Endodermal cell (in vitro differentiated cells): ENCODE measurements at regions not wholly inside any gene's neighbourhood (a gene's known extent, or its start where the extent isn't known, plus 50 kb on each side); places are given as distances from the start of the nearest gene placed in this dataset.
A peak's percentile ranks its signal among the peaks of the same experiment; 100 is the strongest.
"Not testable (repeated sequence)": the region's sequence is repeated elsewhere in the genome, so short reads cannot be mapped to it uniquely, and the experiment has no call there.

Experiments used
- DNase-seq: peaks from one replicate; pipeline ENCODE4 v3.0.0-alpha.2; 2017
- H3K27ac ChIP-seq: 2 replicates; pipeline ENCODE4 v1.5.1; 2013; ENCODE audit warnings: mild to moderate bottlenecking, low read depth, low read length, moderate library complexity
- H3K27me3 ChIP-seq: 2 replicates; pipeline ENCODE4 v1.6.1; 2013; ENCODE audit warnings: mild to moderate bottlenecking, low read length, moderate library complexity; ENCODE audit not compliant: insufficient read depth, control insufficient read depth, poor library complexity, severe bottlenecking
- H3K36me3 ChIP-seq: 2 replicates; pipeline ENCODE4 v1.7.0; 2013; ENCODE audit warnings: mild to moderate bottlenecking, low read length, moderate library complexity; ENCODE audit not compliant: control insufficient read depth, insufficient read depth
- H3K4me1 ChIP-seq: one replicate; pipeline ENCODE4 v1.7.0; 2013; ENCODE audit warnings: low read length; ENCODE audit not compliant: control insufficient read depth, insufficient read depth
- H3K4me3 ChIP-seq: 2 replicates; pipeline ENCODE4 v1.5.1; 2013; ENCODE audit warnings: mild to moderate bottlenecking, low read length, moderate library complexity
- H3K9ac ChIP-seq: 2 replicates; pipeline ENCODE4 v1.6.1; 2013; ENCODE audit warnings: mild to moderate bottlenecking, low read length, moderate library complexity; ENCODE audit not compliant: poor library complexity, severe bottlenecking; ENCODE audit errors: extremely low read depth
- H3K9me3 ChIP-seq: 2 replicates; pipeline ENCODE4 v1.6.1; 2013; ENCODE audit warnings: mild to moderate bottlenecking, low read length, moderate library complexity; ENCODE audit not compliant: control insufficient read depth
- H3K27ac Mint-ChIP-seq: 2 replicates; pipeline ENCODE4 v1.8.0; 2020; ENCODE audit warnings: mixed read lengths
- H3K27me3 Mint-ChIP-seq: 2 replicates; pipeline ENCODE4 v1.8.0; 2021; ENCODE audit warnings: mild to moderate bottlenecking, mixed read lengths; ENCODE audit not compliant: insufficient read depth
- H3K36me3 Mint-ChIP-seq: 2 replicates; pipeline ENCODE4 v1.8.0; 2020; ENCODE audit warnings: low read depth, mixed read lengths
- H3K4me1 Mint-ChIP-seq: 2 replicates; pipeline ENCODE4 v1.8.0; 2020; ENCODE audit warnings: mixed read lengths
- H3K4me3 Mint-ChIP-seq: 2 replicates; pipeline ENCODE4 v1.8.0; 2020; ENCODE audit warnings: mild to moderate bottlenecking, moderate library complexity, mixed read lengths
- H3K9me3 Mint-ChIP-seq: 2 replicates; pipeline ENCODE4 v1.8.0; 2020; ENCODE audit warnings: mild to moderate bottlenecking, mixed read lengths
- WGBS, 2 experiments: methylation state at CpG; one replicate each; pipeline versions ENCODE4 v1.1.5 to v1.1.7; 2013; ENCODE audit warnings: missing lambda C conversion rate in 2 of 2, mixed read lengths in 1 of 2; ENCODE audit not compliant: insufficient coverage in 1 of 2, insufficient read length in 1 of 2; 5-methylcytosine and 5-hydroxymethylcytosine counted together
- TF ChIP-seq, protein P1 (sequence below): fragments of 200-600 bp; sonication (generic); conservative IDR thresholded peaks from 2 replicates; pipeline ENCODE4 v1.5.0; 2021; ENCODE audit warnings: antibody characterized with exemption, mild to moderate bottlenecking

DNA sequence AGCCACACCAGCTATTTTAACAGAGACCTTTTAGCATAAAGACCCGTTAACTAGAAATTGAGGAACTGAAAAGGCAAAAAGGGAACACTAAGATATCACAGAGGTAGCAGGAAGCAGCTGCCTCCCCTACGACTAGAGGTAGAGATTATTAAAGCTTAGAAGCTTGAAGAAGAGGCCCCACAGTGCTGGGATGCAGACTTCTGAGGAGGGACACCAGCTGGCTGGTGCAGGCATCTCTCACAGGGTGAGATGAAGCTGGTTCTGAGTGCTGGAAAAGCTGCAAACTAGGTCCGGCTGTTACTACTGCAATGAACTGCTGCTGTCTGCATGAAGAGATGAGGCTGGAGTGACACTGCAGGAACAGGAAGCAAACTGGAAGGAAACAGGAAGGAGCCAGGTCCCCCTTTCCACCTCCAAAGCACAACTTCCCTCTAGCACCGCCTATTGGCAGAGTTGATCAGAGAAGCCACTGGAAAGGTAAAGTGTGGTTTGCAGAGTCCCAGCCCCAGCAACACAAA, 61.2 kb upstream of the MRPS9 start:
- DNase-seq, result peak; percentile 83
- H3K9me3 Mint-ChIP-seq, result peaks cover 1% of the 10 kb centered on the region
- TF ChIP-seq, protein P1, sequence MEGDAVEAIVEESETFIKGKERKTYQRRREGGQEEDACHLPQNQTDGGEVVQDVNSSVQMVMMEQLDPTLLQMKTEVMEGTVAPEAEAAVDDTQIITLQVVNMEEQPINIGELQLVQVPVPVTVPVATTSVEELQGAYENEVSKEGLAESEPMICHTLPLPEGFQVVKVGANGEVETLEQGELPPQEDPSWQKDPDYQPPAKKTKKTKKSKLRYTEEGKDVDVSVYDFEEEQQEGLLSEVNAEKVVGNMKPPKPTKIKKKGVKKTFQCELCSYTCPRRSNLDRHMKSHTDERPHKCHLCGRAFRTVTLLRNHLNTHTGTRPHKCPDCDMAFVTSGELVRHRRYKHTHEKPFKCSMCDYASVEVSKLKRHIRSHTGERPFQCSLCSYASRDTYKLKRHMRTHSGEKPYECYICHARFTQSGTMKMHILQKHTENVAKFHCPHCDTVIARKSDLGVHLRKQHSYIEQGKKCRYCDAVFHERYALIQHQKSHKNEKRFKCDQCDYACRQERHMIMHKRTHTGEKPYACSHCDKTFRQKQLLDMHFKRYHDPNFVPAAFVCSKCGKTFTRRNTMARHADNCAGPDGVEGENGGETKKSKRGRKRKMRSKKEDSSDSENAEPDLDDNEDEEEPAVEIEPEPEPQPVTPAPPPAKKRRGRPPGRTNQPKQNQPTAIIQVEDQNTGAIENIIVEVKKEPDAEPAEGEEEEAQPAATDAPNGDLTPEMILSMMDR, result peak; percentile 63
- Histone ChIP-seq H3K9me3 (no peaks in the 10 kb centered on the region), H3K4me1 (no peaks in the 10 kb centered on the region), H3K27me3 (no peaks in the 10 kb centered on the region), H3K36me3 (no peaks in the 10 kb centered on the region), H3K9ac (no peak overlapping the region), H3K27ac (no peak overlapping the region), H3K4me3 (no peak overlapping the region)
- peaks cover 5% of the 10 kb centered on the region for H3K27me3 Mint-ChIP-seq
- H3K4me3 Mint-ChIP-seq, result no peak overlapping the region
- no peaks in the 10 kb centered on the region for H3K36me3 Mint-ChIP-seq
- H3K27ac Mint-ChIP-seq, result no peak overlapping the region
- no peaks in the 10 kb centered on the region for H3K4me1 Mint-ChIP-seq
- 75 to 90% methylated on average over 2 to 4 of the region's 4 CpGs for WGBS, 2 experiments

GRCh38 chr2:104977958-104978357, 59.9 kb upstream of the MRPS9 start:
- no peak overlapping the region for H3K4me3 ChIP-seq
- WGBS, 2 experiments, result no CpG with 5 or more reads among the region's 1 CpG
- H3K27me3 Mint-ChIP-seq, result peaks cover 5% of the 10 kb centered on the region
- no peaks in the 10 kb centered on the region for H3K36me3 Mint-ChIP-seq
- no peak overlapping the region for H3K4me3 Mint-ChIP-seq
- TF ChIP-seq, protein P1, result no peak
- H3K9me3 Mint-ChIP-seq, result peaks cover 1% of the 10 kb centered on the region
- no peaks in the 10 kb centered on the region for H3K36me3 ChIP-seq
- no peaks in the 10 kb centered on the region for H3K4me1 Mint-ChIP-seq
- H3K27me3 ChIP-seq, result no peaks in the 10 kb centered on the region
- H3K9ac ChIP-seq, result no peak overlapping the region
- no peak overlapping the region for H3K27ac Mint-ChIP-seq
- no peak for DNase-seq
- H3K27ac ChIP-seq, result no peak overlapping the region
- no peaks in the 10 kb centered on the region for H3K4me1 ChIP-seq
- no peaks in the 10 kb centered on the region for H3K9me3 ChIP-seq

DNA sequence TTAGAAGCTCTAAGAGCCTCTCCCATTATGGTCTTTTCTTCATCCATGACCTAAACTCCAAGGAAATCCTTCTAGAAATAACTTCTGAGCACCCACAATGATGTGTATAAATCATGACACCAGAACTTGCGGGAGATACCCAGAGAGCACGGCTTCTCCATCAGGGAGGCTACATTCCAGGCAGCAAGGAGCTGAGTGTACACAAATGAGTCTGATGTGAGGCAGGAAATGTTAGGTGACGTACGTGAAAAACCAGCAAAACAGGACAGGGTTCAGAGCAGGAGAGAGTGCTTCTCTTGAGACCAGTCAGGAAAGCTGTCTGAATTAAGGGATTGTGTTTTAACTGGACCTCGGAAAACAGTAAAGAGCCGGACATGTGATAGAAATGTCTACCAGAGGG, 58.1 kb upstream of the MRPS9 start:
- H3K9me3 Mint-ChIP-seq, H3K36me3 Mint-ChIP-seq, H3K36me3 ChIP-seq, H3K4me3 Mint-ChIP-seq, H3K27ac Mint-ChIP-seq, H3K27ac ChIP-seq, H3K27me3 Mint-ChIP-seq, H3K27me3 ChIP-seq, DNase-seq, H3K9me3 ChIP-seq, H3K9ac ChIP-seq, H3K4me1 Mint-ChIP-seq, H3K4me3 ChIP-seq, H3K4me1 ChIP-seq: not testable (repeated sequence)
- WGBS, 2 experiments, result 93 to 100% methylated on average over 5 to 6 of the region's 6 CpGs

- Histone ChIP-seq H3K9me3 (no peaks in the 10 kb centered on the region), H3K4me1 (no peaks in the 10 kb centered on the region), H3K27me3 (no peaks in the 10 kb centered on the region), H3K27ac (no peak overlapping the region), H3K9ac (no peak overlapping the region), H3K4me3 (no peak overlapping the region), H3K36me3 (no peaks in the 10 kb centered on the region)
- peaks cover 2% of the 10 kb centered on the region for H3K9me3 Mint-ChIP-seq
- WGBS, 2 experiments, result 92 to 93% methylated on average over 5 to 7 of the region's 7 CpGs
- no peaks in the 10 kb centered on the region for H3K27me3 Mint-ChIP-seq
- H3K4me1 Mint-ChIP-seq, result no peaks in the 10 kb centered on the region
- no peak overlapping the region for H3K4me3 Mint-ChIP-seq
- no peak for DNase-seq
- H3K27ac Mint-ChIP-seq, result no peak overlapping the region
- TF ChIP-seq, protein P1, result no peak
- no peaks in the 10 kb centered on the region for H3K36me3 Mint-ChIP-seq
These were observed 55.8 kb upstream of the MRPS9 start for GRCh38 chr2:104982111-104982510.
